Muscle layer of colon (tissue), 2 donors: ENCODE measurements at regions not wholly inside any gene's neighbourhood (a gene's known extent, or its start where the extent isn't known, plus 50 kb on each side); places are given as distances from the start of the nearest gene placed in this dataset.

Experiments used
- H3K27ac ChIP-seq: one replicate; pipeline ENCODE4 v1.7.0; 2013; ENCODE audit warnings: low read depth, mild to moderate bottlenecking, low read length, moderate library complexity
- H3K27me3 ChIP-seq, 2 donors: one replicate each; pipeline ENCODE4 v1.7.0; 2013; ENCODE audit warnings: low read length in 2 of 2, mild to moderate bottlenecking in 2 of 2; ENCODE audit not compliant: insufficient read depth in 2 of 2, control insufficient read depth in 1 of 2
- H3K36me3 ChIP-seq: one replicate; pipeline ENCODE4 v1.7.0; 2013; ENCODE audit warnings: mild to moderate bottlenecking, low read length; ENCODE audit not compliant: insufficient read depth
- H3K4me1 ChIP-seq: one replicate; pipeline ENCODE4 v1.7.0; 2013; ENCODE audit warnings: mild to moderate bottlenecking, low read length; ENCODE audit not compliant: insufficient read depth
- H3K4me3 ChIP-seq, 2 donors: one replicate each; pipeline ENCODE4 v1.7.0; 2013; ENCODE audit warnings: low read length in 2 of 2, low read depth in 1 of 2, mild to moderate bottlenecking in 1 of 2, moderate library complexity in 1 of 2
- H3K9ac ChIP-seq: one replicate; pipeline ENCODE4 v1.7.0; 2013; ENCODE audit warnings: low read length
- H3K9me3 ChIP-seq: one replicate; pipeline ENCODE4 v1.7.0; 2013; ENCODE audit warnings: mild to moderate bottlenecking, low read length
- donor health status: abdominal sarcoma.
- donor health status: Adenocarcinoma of cecum.

DNA sequence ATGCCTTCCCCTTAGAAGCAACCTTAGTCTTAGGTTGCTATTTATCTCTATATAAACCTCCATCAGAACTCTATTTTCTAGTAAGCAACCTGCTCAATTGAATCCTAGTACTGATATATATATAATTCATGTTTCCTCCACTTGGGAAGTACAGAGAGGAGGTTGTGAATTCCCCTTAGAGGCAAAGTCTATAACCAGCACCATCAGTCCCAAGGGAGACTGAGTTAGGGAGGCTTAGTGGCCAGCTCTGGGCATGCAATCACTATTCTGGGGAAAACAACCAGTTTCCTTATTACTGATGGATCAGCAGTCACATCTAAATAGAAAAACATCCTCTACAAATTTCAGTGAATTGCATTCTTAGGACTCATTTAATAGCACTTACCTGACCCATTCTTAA is 489.1 kb downstream of the RMST start:
- Histone ChIP-seq H3K27ac (no peak overlapping the region), H3K36me3 (no peaks in the 10 kb centered on the region), H3K4me3 (no peak overlapping the region), H3K9me3 (no peaks in the 10 kb centered on the region), H3K9ac (no peak overlapping the region), H3K4me1 (no peaks in the 10 kb centered on the region), H3K27me3 (no peaks in the 10 kb centered on the region)

DNA sequence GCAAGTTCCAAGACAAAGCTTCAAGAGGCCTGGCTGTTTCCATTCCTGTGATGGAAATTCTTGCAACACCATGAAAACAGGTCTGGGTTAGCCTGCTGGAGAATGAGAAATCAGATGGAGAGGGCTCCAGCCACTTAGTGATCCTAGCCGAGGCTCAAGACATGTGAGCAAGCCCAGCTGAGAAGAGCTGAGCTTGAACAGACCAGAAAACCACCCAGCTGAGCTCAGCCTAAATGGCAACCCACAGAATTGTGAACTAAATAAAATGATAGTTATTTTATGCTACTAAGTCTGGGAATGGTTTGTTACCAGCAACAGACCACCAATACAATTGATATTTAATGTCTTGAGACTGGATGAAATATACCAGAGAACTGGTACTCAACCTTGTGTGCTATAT is 494.5 kb downstream of the RMST start:
- Histone ChIP-seq H3K9me3 (peaks cover 6% of the 10 kb centered on the region), H3K27me3 (no peaks in the 10 kb centered on the region), H3K27ac (no peak overlapping the region), H3K9ac (no peak overlapping the region), H3K36me3 (no peaks in the 10 kb centered on the region), H3K4me1 (no peaks in the 10 kb centered on the region), H3K4me3 (no peak overlapping the region)

DNA sequence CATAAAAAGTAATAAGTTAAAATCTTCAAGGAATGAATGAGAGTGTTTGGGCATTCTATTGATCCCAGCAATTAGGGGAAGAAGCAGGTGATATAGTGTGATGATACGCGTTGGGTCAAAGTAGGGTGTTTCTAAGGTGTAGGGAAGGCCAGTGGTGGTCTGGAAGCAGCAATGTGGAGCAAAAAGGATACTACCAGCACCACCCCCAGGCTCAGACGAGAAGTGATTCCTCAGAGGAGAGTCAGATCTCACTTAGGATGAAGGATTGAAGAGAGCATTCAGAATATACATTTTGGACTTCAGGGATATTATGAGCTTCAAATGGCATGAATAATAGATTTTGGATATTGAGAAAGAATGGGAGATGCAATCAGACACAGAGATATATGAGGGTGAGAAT is 497.6 kb downstream of the RMST start:
- Histone ChIP-seq H3K9ac (no peak overlapping the region), H3K36me3 (no peaks in the 10 kb centered on the region), H3K27ac (no peak overlapping the region), H3K4me1 (no peaks in the 10 kb centered on the region), H3K9me3 (peaks cover 6% of the 10 kb centered on the region), H3K4me3 (no peak overlapping the region), H3K27me3 (no peaks in the 10 kb centered on the region)

DNA sequence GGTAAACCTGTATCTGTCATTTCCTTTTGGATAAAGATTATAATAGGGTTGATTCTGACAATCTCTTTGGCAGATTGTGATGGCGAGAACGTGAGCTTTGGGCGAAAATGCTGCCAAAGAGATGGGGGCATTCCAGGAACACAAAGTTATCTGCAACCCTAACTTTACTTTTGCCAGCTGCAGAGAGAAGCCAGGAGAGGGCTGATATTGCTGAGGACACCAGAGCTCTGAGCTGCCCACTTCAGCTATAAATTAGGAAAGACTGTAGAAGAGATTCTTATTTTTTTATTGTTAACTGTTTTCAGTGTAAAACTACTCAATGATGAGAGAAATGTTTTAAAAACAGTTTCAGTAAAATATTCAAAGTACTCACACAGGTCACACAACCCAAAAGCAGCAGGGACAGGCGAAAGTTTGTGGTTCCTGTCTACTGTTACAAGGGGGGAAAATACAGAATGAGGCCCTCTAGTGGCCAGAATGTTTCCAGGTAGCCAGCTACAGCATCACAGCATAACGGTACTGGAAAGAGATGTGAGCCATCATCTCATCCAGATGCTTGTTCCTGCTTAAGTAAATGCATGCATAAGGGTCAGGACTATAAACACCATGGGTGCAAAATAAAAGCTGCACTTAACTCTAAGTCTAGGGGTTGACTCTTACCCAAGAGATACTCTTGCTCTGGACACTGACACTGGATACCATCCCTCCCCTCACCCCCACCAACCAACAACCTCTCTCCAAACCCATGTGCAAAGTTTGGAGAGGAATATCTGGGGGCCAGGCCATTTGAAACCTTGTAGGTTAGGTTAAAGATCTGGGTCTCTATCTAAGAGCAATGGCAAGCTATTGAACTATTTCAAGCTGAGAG is 498.4 kb downstream of the RMST start:
- Histone ChIP-seq H3K4me1 (no peaks in the 10 kb centered on the region), H3K27me3 (no peaks in the 10 kb centered on the region), H3K9me3 (peaks cover 6% of the 10 kb centered on the region), H3K27ac (no peak overlapping the region), H3K36me3 (no peaks in the 10 kb centered on the region), H3K4me3 (no peak overlapping the region), H3K9ac (no peak overlapping the region)

DNA sequence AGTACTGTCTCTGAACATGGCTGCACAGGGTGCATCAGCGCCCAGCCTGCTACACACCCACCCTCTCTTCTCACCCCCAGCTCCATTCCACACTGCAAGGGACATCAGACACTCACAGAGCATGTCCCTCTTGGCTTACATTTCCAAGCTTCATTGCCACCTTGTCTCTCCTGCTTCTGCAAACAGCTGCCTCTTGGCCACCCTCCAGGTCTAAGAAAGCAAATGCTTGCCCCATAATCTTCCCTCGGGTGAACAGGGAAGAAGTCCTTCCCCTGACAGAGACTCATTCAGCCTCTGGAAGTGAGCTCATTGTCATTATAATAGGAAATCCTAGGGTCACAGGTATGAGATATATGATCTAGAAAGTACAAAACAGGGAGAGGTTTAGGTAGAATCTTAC is 505.2 kb downstream of the RMST start:
- Histone ChIP-seq H3K9me3 (no peaks in the 10 kb centered on the region), H3K27me3 (no peaks in the 10 kb centered on the region), H3K4me3 (no peak overlapping the region), H3K4me1 (no peaks in the 10 kb centered on the region), H3K36me3 (no peaks in the 10 kb centered on the region), H3K27ac (no peak overlapping the region), H3K9ac (no peak overlapping the region)

DNA sequence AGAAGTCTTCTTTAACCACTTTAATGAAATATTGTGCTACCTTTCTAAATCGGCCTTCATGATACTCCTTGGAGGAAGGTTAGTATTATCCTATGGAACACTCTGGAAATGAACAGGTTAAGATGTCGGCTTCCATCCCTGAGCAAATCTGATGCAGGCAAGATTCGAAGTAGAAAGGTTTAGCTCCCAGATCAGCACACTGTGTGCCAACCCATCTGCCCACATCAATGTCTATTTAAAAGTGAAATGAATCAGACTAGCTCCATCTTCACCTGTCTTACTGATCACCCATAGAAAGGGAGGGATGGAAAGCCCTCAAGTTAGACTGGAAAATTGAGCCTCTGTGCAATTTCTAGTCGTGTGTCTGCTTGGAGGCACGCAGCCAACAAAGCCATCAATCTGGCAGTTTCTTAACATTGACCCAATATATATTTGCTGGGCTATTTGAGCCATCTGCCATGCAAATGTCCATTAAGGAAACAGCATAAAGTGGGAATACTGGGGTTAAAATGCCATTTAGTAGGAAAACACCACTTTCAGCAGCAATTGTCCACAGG is 506.1 kb downstream of the RMST start:
- no peak overlapping the region for H3K9ac ChIP-seq
- no peak overlapping the region for H3K27ac ChIP-seq
- no peaks in the 10 kb centered on the region for H3K36me3 ChIP-seq
- H3K4me3 ChIP-seq, result no peak overlapping the region
- H3K9me3 ChIP-seq, result no peaks in the 10 kb centered on the region
- no peaks in the 10 kb centered on the region for H3K4me1 ChIP-seq
- no peaks in the 10 kb centered on the region for H3K27me3 ChIP-seq

DNA sequence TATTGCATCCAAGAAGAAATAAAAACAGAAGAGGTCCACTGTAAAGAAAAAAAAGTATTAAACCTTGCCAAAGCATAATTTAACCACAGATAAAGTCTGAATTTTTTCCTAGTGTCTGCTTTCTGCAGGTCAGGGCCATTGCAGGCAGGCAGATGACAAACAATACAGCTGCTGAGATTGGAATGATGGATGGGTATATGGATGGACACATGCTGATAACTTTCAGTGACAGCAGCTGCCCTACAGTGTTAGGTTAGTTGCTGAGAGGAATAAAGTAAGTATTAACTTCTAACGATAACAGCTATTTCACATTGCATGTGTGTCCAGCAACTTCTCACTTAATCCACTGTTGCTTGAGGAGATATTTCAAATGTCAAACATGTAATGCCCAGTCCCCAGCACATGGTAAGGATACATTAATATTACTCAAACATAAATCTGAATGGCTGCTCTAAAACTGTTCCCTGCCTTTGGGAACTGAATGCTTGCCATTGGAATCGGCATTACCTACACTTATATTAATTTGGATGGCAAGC is 515.3 kb downstream of the RMST start:
- H3K9ac ChIP-seq, result no peak overlapping the region
- H3K4me3 ChIP-seq, result no peak overlapping the region
- no peaks in the 10 kb centered on the region for H3K4me1 ChIP-seq
- no peaks in the 10 kb centered on the region for H3K36me3 ChIP-seq
- no peaks in the 10 kb centered on the region for H3K27me3 ChIP-seq
- H3K27ac ChIP-seq, result no peak overlapping the region
- H3K9me3 ChIP-seq, result no peaks in the 10 kb centered on the region

DNA sequence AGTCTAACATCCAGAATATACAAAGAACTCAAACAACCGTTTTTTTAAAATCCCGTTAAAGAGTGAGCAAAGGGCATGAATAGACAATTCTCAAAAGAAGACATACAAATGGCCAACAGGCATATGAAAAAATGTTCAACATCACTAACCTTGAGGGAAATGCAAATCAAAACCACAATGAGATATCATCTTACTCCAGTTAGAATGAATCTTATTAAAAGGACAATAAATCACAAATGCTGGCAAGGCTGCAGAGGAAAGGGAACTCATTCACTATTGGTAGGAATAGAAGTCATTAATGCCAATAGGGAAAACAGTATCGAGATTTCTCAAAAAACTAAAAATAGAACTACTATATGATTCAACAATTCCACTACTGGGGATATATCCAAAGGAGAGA is 520.1 kb downstream of the RMST start:
- Histone ChIP-seq H3K9me3 (no peaks in the 10 kb centered on the region), H3K9ac (no peak overlapping the region), H3K27ac (no peak overlapping the region), H3K4me1 (no peaks in the 10 kb centered on the region), H3K4me3 (no peak overlapping the region), H3K27me3 (no peaks in the 10 kb centered on the region), H3K36me3 (no peaks in the 10 kb centered on the region)

DNA sequence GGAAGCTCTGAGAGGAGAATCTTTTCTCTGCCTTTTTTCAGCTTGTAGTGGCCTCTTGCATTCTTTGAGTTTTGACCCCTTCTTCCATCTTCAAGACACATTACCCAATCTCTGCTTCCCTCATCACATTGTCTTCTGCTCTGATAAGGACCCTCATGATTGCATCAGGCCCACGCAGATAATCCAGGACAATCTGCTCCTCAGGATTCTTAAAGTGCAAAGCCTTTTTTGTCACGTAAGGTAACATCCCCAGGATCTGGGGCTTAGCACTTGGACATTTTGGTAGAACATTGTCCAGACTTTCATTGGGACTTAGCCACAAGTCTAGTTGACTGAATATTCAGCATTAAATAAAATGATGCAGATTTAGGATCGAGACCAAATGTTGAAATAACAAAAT is 521.2 kb downstream of the RMST start:
- Histone ChIP-seq H3K36me3 (no peaks in the 10 kb centered on the region), H3K27me3 (no peaks in the 10 kb centered on the region), H3K4me1 (no peaks in the 10 kb centered on the region)

DNA sequence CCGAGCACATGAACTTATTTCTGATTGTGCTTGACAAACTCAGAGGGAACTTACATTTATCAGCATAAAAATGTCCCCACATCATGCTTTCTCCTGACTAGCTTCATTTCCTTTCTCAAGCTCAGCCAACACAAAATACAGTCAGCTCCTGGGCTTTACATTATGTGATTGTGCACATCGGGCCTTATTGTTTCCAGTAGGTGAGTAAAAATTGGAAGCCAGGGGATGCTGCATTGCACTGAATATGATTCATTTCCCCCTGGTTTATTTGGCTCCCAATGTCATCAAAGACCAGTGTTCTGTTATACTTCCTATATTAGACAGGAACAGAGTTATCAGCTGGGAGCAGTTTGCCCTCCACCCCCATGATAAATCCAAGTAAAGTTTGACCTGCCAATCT is 521.8 kb downstream of the RMST start:
- H3K27ac ChIP-seq, result no peak overlapping the region
- H3K4me3 ChIP-seq, result no peak overlapping the region
- H3K9ac ChIP-seq, result no peak overlapping the region
- H3K27me3 ChIP-seq, result no peaks in the 10 kb centered on the region
- H3K9me3 ChIP-seq, result no peaks in the 10 kb centered on the region
- H3K4me1 ChIP-seq, result no peaks in the 10 kb centered on the region
- H3K36me3 ChIP-seq, result no peaks in the 10 kb centered on the region

More for the DNA sequence above, 521.2 kb downstream of the RMST start:
- Histone ChIP-seq H3K9me3 (no peaks in the 10 kb centered on the region), H3K4me3 (no peak overlapping the region), H3K9ac (no peak overlapping the region), H3K27ac (no peak overlapping the region)

DNA sequence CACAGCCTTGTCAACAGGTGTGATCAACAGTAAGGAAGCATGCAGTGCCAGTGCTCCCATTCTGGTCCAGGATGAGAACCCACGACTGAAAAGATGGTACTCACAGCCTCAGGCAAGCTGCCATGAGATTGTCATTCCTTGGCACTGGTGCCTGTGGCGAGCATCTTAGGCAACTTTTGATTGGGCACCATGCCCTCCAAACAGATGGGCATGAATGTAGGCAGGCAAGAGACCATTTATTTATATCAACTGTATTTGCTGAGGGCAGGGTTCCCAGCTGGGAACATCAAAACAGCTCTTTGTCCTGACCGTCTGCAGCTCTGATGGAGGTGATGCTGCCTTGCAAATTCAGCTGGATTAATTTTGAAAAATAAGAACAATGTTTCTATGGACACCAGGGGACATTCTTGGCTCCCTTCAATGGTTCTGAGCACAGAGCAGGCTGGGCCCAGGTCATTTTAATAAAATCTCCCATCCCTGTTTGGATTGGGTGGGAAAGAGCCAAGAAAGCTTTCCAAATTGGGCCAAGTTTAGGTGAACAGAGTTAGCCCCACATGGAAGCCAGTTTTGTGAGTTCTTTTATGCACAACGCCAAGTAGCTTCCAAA is 522.5 kb downstream of the RMST start:
- Histone ChIP-seq H3K27me3 (no peaks in the 10 kb centered on the region), H3K36me3 (no peaks in the 10 kb centered on the region), H3K9ac (no peak overlapping the region), H3K4me1 (no peaks in the 10 kb centered on the region), H3K27ac (no peak overlapping the region), H3K4me3 (no peak overlapping the region), H3K9me3 (no peaks in the 10 kb centered on the region)
